ENCODE measurements at regions not wholly inside any gene's neighbourhood (a gene's known extent, or its start where the extent isn't known, plus 50 kb on each side); places are given as distances from the start of the nearest gene placed in this dataset.

- Histone ChIP-seq H3K9me2 (ENCODE audit: insufficient read depth) (no peaks in the 10 kb centered on the region), H3K4me1 (ENCODE audit: insufficient read depth) (peaks cover 36% of the 10 kb centered on the region), H3K27me3 (replicated peaks; ENCODE audit: insufficient read depth) (no peaks in the 10 kb centered on the region), H3K27ac (no peak overlapping the region), H3K9ac (no peak overlapping the region), H3K9me3 (ENCODE audit: low read depth) (no peaks in the 10 kb centered on the region), H3K4me3 (no peak overlapping the region), H3K4me2 (ENCODE audit: unreplicated experiment) (no peak overlapping the region), H3K79me2 (ENCODE audit: insufficient read depth) (no peaks in the 10 kb centered on the region), H3K36me3 (ENCODE audit: low read depth) (no peaks in the 10 kb centered on the region), H3F3A (ENCODE audit: insufficient read depth) (peaks cover 8% of the 10 kb centered on the region), H2AFZ (peak overlapping the region; percentile 57), H4K20me1 (ENCODE audit: insufficient read depth) (no peaks in the 10 kb centered on the region)
- in situ Hi-C loops (cut with MboI), result no loop called here
- no peak for DNase-seq
- WGBS, 2 experiments (ENCODE audit: low coverage in 1 of 2, low lambda C conversion rate in 2 of 2, missing lambda C conversion rate in 2 of 2), result 99 to 100% methylated on average over 2 of the region's 2 CpGs
- TF ChIP-seq EZH2phosphoT487 (IDR thresholded peaks at IDR 0.05; ENCODE audit: insufficient read depth, low read depth) (no peak), EZH2 (IDR thresholded peaks at IDR 0.05; ENCODE audit: insufficient read depth, poor library complexity, severe bottlenecking) (no peak)
Measured at GRCh38 chr5:98474216-98474615, 299.2 kb upstream of the RGMB start.

- peak; percentile 42 for DNase-seq
- 35 to 48% methylated on average over 3 of the region's 3 CpGs for WGBS, 2 experiments (ENCODE audit: low coverage in 1 of 2, low lambda C conversion rate in 2 of 2, missing lambda C conversion rate in 2 of 2)
- peak overlapping the region; percentile 30; the same call in 1 of the 2 replicates for H3K27ac ChIP-seq
- no peaks in the 10 kb centered on the region for H4K20me1 ChIP-seq (ENCODE audit: insufficient read depth)
- no peak overlapping the region for H3K4me2 ChIP-seq (ENCODE audit: unreplicated experiment)
- no peaks in the 10 kb centered on the region for H3K36me3 ChIP-seq (ENCODE audit: low read depth)
- no peak overlapping the region for H3K4me3 ChIP-seq
- no peaks in the 10 kb centered on the region for H3K27me3 ChIP-seq (replicated peaks; ENCODE audit: insufficient read depth)
- peaks cover 8% of the 10 kb centered on the region for H3F3A ChIP-seq (ENCODE audit: insufficient read depth)
- H2AFZ ChIP-seq, result peak overlapping the region; percentile 56
- TF ChIP-seq EZH2phosphoT487 (IDR thresholded peaks at IDR 0.05; ENCODE audit: insufficient read depth, low read depth) (no peak), EZH2 (IDR thresholded peaks at IDR 0.05; ENCODE audit: insufficient read depth, poor library complexity, severe bottlenecking) (no peak)
- in situ Hi-C loops (cut with MboI), result no loop called here
- no peaks in the 10 kb centered on the region for H3K9me3 ChIP-seq (ENCODE audit: low read depth)
- H3K79me2 ChIP-seq (ENCODE audit: insufficient read depth), result no peaks in the 10 kb centered on the region
- H3K9me2 ChIP-seq (ENCODE audit: insufficient read depth), result no peaks in the 10 kb centered on the region
- H3K9ac ChIP-seq, result no peak overlapping the region
- H3K4me1 ChIP-seq (ENCODE audit: insufficient read depth), result peaks cover 36% of the 10 kb centered on the region
Measured at GRCh38 chr5:98474782-98475181, 298.7 kb upstream of the RGMB start.

GRCh38 chr5:98482321-98483300, 290.9 kb upstream of the RGMB start:
- TF ChIP-seq EZH2phosphoT487 (IDR thresholded peaks at IDR 0.05; ENCODE audit: insufficient read depth, low read depth) (no peak), EZH2 (IDR thresholded peaks at IDR 0.05; ENCODE audit: insufficient read depth, poor library complexity, severe bottlenecking) (no peak)
- in situ Hi-C loops (cut with MboI), result no loop called here
- H3K36me3 ChIP-seq (ENCODE audit: low read depth), result no peaks in the 10 kb centered on the region
- H3K9ac ChIP-seq, result peak overlapping the region; percentile 27
- peak; percentile 44 for DNase-seq
- H3K79me2 ChIP-seq (ENCODE audit: insufficient read depth), result no peaks in the 10 kb centered on the region
- peak overlapping the region; percentile 64 for H3K4me2 ChIP-seq (ENCODE audit: unreplicated experiment)
- H3K4me1 ChIP-seq (ENCODE audit: insufficient read depth), result peaks cover 22% of the 10 kb centered on the region
- H3K27ac ChIP-seq, result peak overlapping the region; percentile 79
- H2AFZ ChIP-seq, result peak overlapping the region; percentile 28
- no peaks in the 10 kb centered on the region for H4K20me1 ChIP-seq (ENCODE audit: insufficient read depth)
- peaks cover 29% of the 10 kb centered on the region for H3F3A ChIP-seq (ENCODE audit: insufficient read depth)
- no peaks in the 10 kb centered on the region for H3K9me2 ChIP-seq (ENCODE audit: insufficient read depth)
- H3K4me3 ChIP-seq, result 0 out of 2 replicates have a peak overlapping the region, but pooled peaks have one; percentile 9
- H3K9me3 ChIP-seq (ENCODE audit: low read depth), result no peaks in the 10 kb centered on the region
- 14 to 21% methylated on average over 3 of the region's 3 CpGs for WGBS, 2 experiments (ENCODE audit: low coverage in 1 of 2, low lambda C conversion rate in 2 of 2, missing lambda C conversion rate in 2 of 2)
- no peaks in the 10 kb centered on the region for H3K27me3 ChIP-seq (replicated peaks; ENCODE audit: insufficient read depth)

- TF ChIP-seq EZH2 (IDR thresholded peaks at IDR 0.05; ENCODE audit: insufficient read depth, poor library complexity, severe bottlenecking) (no peak), EZH2phosphoT487 (IDR thresholded peaks at IDR 0.05; ENCODE audit: insufficient read depth, low read depth) (no peak)
- Histone ChIP-seq H3K27me3 (replicated peaks; ENCODE audit: insufficient read depth) (no peaks in the 10 kb centered on the region), H3K9ac (peak overlapping the region; percentile 27), H3K9me3 (ENCODE audit: low read depth) (no peaks in the 10 kb centered on the region), H4K20me1 (ENCODE audit: insufficient read depth) (no peaks in the 10 kb centered on the region), H2AFZ (no peak overlapping the region), H3F3A (ENCODE audit: insufficient read depth) (peaks cover 29% of the 10 kb centered on the region), H3K4me2 (ENCODE audit: unreplicated experiment) (peak overlapping the region; percentile 64), H3K4me1 (ENCODE audit: insufficient read depth) (peaks cover 22% of the 10 kb centered on the region), H3K9me2 (ENCODE audit: insufficient read depth) (no peaks in the 10 kb centered on the region), H3K79me2 (ENCODE audit: insufficient read depth) (no peaks in the 10 kb centered on the region), H3K36me3 (ENCODE audit: low read depth) (no peaks in the 10 kb centered on the region), H3K27ac (peak overlapping the region; percentile 79), H3K4me3 (0 out of 2 replicates have a peak overlapping the region, but pooled peaks have one; percentile 9)
- 0% methylated on average over 1 of the region's 1 CpG for WGBS, 2 experiments (ENCODE audit: low coverage in 1 of 2, low lambda C conversion rate in 2 of 2, missing lambda C conversion rate in 2 of 2)
- peak; percentile 90 for DNase-seq
- in situ Hi-C loops (cut with MboI), result no loop called here
Measured at GRCh38 chr5:98483301-98483685, 290.2 kb upstream of the RGMB start.

All from GM23248 (cell line).